ENCODE measurements at regions not wholly inside any gene's neighbourhood (a gene's known extent, or its start where the extent isn't known, plus 50 kb on each side); places are given as distances from the start of the nearest gene placed in this dataset.
"Not testable (repeated sequence)": the region's sequence is repeated elsewhere in the genome, so short reads cannot be mapped to it uniquely, and the experiment has no call there.

DNA sequence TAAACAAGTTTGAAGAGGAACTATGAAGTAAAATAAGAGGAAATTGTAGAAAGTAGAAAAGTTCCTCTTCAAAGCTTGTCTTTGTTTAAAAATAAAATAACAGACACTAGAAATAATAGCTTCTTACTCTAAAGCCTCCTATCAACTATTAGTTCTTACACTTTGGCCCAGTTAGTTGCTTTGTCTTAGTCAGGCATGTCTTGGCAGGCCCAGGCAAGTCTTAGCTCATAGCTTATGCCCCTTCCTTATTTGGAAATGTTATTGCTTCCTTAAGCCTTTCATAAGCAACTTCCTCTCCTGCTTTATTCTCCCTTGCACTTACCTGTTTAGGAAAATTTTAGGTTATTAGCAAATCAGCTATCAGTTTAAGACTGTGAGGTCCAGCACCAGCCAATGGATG is 950.6 kb upstream of the LRATD1 start:
- no peak for TF ChIP-seq POLR2AphosphoS5 (IDR thresholded peaks at IDR 0.05; ENCODE audit: low read depth, low read length)
- no peak for TF ChIP-seq POLR2A (IDR thresholded peaks at IDR 0.05; ENCODE audit: low read depth, low read length)
- no peak for TF ChIP-seq SPI1 (IDR thresholded peaks at IDR 0.05; ENCODE audit: low read depth, low read length)
- no peak for TF ChIP-seq PAX5 (IDR thresholded peaks at IDR 0.05; ENCODE audit: insufficient read depth, low read length, severe bottlenecking)
- TF ChIP-seq TAF1 (IDR thresholded peaks at IDR 0.05; ENCODE audit: low read depth, low read length), result no peak
- TF ChIP-seq POU2F2 (IDR thresholded peaks at IDR 0.05; ENCODE audit: low read depth, low read length), result no peak
- no peak for FAIRE-seq
- no peak for DNase-seq (ENCODE audit: insufficient read length, low spot score)

DNA sequence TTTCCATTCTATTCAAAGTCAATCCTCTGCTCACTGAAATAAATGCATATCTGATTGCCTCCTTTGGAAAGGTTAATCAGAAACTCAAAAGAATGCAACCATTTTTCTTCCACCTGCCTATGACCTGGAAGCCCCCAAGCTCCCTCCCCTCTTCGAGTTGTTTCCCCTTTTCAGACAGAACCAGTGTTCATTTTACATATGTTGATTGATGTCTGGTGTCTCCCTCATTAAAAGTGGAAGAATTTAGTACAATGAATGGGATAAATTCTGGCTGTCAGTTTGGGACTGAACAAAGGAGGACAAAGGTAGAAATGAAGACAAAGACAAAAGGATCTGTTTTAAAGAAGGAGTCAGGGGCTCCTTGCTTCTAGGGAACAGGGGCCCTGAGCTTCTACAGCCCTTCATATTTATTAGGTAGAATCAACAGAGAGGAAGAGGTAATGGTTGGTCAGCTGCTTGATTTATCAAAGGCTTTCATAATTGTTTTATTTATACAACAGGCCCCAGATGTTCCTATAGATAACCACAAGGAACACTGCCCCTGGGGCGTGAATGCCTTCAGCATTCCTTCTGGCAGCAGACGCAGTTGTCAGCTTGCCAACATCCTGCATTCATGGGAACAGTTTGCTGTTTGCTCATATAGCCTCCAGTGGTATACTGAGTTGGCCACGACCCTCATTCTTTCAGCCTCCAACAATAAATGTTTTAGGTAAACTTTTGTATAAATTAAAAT is 949.8 kb upstream of the LRATD1 start:
- DNase-seq (ENCODE audit: insufficient read length, low spot score) (no peak), FAIRE-seq (no peak)
- TF ChIP-seq POLR2A (IDR thresholded peaks at IDR 0.05; ENCODE audit: low read depth, low read length) (no peak), SPI1 (IDR thresholded peaks at IDR 0.05; ENCODE audit: low read depth, low read length) (no peak), PAX5 (IDR thresholded peaks at IDR 0.05; ENCODE audit: insufficient read depth, low read length, severe bottlenecking) (no peak), POU2F2 (IDR thresholded peaks at IDR 0.05; ENCODE audit: low read depth, low read length) (no peak), POLR2AphosphoS5 (IDR thresholded peaks at IDR 0.05; ENCODE audit: low read depth, low read length) (no peak), TAF1 (IDR thresholded peaks at IDR 0.05; ENCODE audit: low read depth, low read length) (no peak)

DNA sequence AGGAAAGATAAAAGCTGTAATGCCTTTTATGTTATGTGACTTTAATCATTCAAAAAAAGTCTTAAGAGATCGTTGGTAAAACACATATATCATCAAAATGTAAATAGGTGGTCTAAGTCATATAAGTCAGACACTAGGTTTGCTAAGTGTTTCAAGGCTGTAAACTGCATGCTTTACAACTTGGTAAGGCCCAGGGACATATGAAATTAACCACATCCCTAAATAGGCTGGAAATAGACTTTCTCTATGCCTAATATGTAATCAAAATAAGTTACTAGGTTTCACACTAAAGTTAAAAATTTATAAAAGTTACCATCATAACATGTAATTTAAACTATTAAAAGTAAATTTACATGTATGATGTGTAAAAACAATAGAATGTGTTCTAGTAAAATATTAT is 946.3 kb upstream of the LRATD1 start:
- DNase-seq (ENCODE audit: insufficient read length, low spot score), result no peak
- no peak for FAIRE-seq
- no peak for TF ChIP-seq POLR2AphosphoS5 (IDR thresholded peaks at IDR 0.05; ENCODE audit: low read depth, low read length)
- no peak for TF ChIP-seq POU2F2 (IDR thresholded peaks at IDR 0.05; ENCODE audit: low read depth, low read length)
- no peak for TF ChIP-seq PAX5 (IDR thresholded peaks at IDR 0.05; ENCODE audit: insufficient read depth, low read length, severe bottlenecking)
- no peak for TF ChIP-seq POLR2A (IDR thresholded peaks at IDR 0.05; ENCODE audit: low read depth, low read length)
- no peak for TF ChIP-seq SPI1 (IDR thresholded peaks at IDR 0.05; ENCODE audit: low read depth, low read length)
- no peak for TF ChIP-seq TAF1 (IDR thresholded peaks at IDR 0.05; ENCODE audit: low read depth, low read length)

DNA sequence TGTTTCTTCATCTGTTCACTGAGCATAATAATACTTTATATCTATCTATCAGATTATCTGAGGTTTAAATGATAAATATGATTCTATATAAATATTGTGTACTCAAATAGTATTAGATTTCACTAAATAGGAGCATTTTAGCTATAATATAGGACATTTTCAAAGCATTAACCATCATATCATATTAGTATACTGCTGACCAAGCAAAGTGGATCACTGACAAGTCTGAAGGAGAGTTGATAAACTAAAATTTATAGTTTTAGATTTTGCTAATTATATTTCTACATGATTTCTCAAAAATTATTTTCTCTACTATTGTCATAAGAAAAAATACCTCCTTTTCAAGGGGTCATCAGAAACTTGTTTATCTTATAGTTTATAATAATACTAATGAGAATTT is 937.8 kb upstream of the LRATD1 start:
- FAIRE-seq (no peak), DNase-seq (ENCODE audit: insufficient read length, low spot score) (no peak)
- TF ChIP-seq SPI1 (IDR thresholded peaks at IDR 0.05; ENCODE audit: low read depth, low read length) (no peak), POLR2AphosphoS5 (IDR thresholded peaks at IDR 0.05; ENCODE audit: low read depth, low read length) (no peak), POLR2A (IDR thresholded peaks at IDR 0.05; ENCODE audit: low read depth, low read length) (no peak), POU2F2 (IDR thresholded peaks at IDR 0.05; ENCODE audit: low read depth, low read length) (no peak), PAX5 (IDR thresholded peaks at IDR 0.05; ENCODE audit: insufficient read depth, low read length, severe bottlenecking) (no peak), TAF1 (IDR thresholded peaks at IDR 0.05; ENCODE audit: low read depth, low read length) (no peak)

DNA sequence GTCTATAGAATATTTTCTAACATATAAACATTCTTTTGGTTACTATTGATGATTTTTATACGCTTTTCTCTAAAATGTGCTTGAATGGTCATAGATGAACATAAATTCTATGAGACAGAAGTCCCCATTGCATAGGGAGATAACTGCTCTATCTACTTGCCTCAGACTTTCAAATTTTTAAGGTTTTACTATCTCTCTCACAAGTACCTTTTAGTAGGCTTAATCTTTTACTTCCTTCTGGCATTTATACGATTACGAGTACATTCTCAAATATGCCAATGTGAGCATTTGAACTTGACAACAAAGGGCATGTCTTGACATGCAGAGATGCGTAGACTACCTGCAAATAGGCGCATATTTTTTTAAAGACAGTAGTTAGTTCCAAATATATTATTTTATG is 935.9 kb upstream of the LRATD1 start:
- DNase-seq (ENCODE audit: insufficient read length, low spot score) (no peak), FAIRE-seq (no peak)

DNA sequence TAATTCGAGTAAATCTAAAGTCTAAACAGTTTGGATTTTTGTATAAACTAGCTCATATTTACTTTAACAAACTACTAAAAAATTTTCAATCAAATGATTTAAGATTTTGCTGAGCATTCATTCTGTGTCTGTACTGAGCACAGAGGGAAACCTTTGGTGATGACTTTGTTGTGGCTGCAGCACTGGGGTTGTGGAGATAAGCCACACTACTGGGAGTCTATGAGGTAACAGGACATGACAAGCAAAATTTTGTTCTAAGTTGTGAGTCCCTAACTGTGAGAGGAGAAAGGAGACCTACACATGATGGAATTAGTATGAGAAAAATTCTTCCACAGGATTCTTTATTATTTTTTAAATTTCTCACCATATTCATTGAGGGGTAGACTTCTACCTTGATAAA is 933.7 kb upstream of the LRATD1 start:
- no peak for DNase-seq (ENCODE audit: insufficient read length, low spot score)
- no peak for TF ChIP-seq POU2F2 (IDR thresholded peaks at IDR 0.05; ENCODE audit: low read depth, low read length)
- no peak for TF ChIP-seq SPI1 (IDR thresholded peaks at IDR 0.05; ENCODE audit: low read depth, low read length)
- TF ChIP-seq PAX5 (IDR thresholded peaks at IDR 0.05; ENCODE audit: insufficient read depth, low read length, severe bottlenecking), result no peak
- TF ChIP-seq POLR2AphosphoS5 (IDR thresholded peaks at IDR 0.05; ENCODE audit: low read depth, low read length), result no peak
- no peak for TF ChIP-seq TAF1 (IDR thresholded peaks at IDR 0.05; ENCODE audit: low read depth, low read length)
- no peak for TF ChIP-seq POLR2A (IDR thresholded peaks at IDR 0.05; ENCODE audit: low read depth, low read length)
- no peak for FAIRE-seq

More for the DNA sequence above, 935.9 kb upstream of the LRATD1 start:
- TF ChIP-seq POLR2A (IDR thresholded peaks at IDR 0.05; ENCODE audit: low read depth, low read length), result no peak
- TF ChIP-seq SPI1 (IDR thresholded peaks at IDR 0.05; ENCODE audit: low read depth, low read length), result no peak
- no peak for TF ChIP-seq TAF1 (IDR thresholded peaks at IDR 0.05; ENCODE audit: low read depth, low read length)
- no peak for TF ChIP-seq POLR2AphosphoS5 (IDR thresholded peaks at IDR 0.05; ENCODE audit: low read depth, low read length)
- no peak for TF ChIP-seq PAX5 (IDR thresholded peaks at IDR 0.05; ENCODE audit: insufficient read depth, low read length, severe bottlenecking)
- no peak for TF ChIP-seq POU2F2 (IDR thresholded peaks at IDR 0.05; ENCODE audit: low read depth, low read length)

DNA sequence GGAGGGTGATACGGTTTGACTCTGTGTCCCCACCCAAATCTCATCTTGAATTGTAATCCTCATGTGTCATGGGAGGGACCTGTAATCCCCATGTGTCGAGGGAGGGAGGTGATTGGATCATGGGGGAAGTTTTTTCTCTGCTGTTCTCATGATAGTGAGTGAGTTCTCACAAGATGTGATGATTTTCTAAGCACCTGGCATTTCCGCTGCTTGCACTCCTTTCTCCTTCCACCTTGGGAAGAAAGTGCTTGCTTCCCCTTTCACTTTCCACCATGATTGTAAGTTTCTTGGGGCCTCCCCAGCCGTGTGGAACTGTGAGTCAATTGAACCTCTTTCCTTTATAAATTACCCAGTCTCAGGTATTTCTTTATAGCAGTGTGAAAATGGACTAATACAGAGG is 932.6 kb upstream of the LRATD1 start:
- not testable (repeated sequence) for FAIRE-seq; DNase-seq (ENCODE audit: insufficient read length, low spot score)

DNA sequence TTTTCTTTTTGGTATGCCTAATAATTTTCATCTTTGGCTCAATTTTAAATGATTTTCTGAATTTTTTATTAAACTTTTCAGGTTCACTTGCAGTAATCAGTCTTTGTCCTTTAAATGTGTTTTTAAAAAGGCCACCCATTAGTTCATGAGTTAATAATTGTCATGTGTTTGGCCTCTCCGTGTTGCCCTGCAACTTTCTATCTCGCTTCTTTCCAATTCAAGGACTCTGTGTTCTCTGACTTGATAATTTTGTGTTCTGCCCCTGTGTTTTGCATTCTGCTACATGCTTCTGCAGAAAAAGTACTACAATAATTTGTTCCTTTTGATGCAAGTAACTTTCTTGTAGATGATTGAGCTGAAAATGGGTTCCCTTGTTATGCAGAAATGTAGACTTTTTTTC is 921.4 kb upstream of the LRATD1 start:
- no peak for FAIRE-seq
- no peak for DNase-seq (ENCODE audit: insufficient read length, low spot score)
- TF ChIP-seq POLR2AphosphoS5 (IDR thresholded peaks at IDR 0.05; ENCODE audit: low read depth, low read length), result no peak
- no peak for TF ChIP-seq TAF1 (IDR thresholded peaks at IDR 0.05; ENCODE audit: low read depth, low read length)
- no peak for TF ChIP-seq POU2F2 (IDR thresholded peaks at IDR 0.05; ENCODE audit: low read depth, low read length)
- TF ChIP-seq PAX5 (IDR thresholded peaks at IDR 0.05; ENCODE audit: insufficient read depth, low read length, severe bottlenecking), result no peak
- no peak for TF ChIP-seq POLR2A (IDR thresholded peaks at IDR 0.05; ENCODE audit: low read depth, low read length)
- TF ChIP-seq SPI1 (IDR thresholded peaks at IDR 0.05; ENCODE audit: low read depth, low read length), result no peak

DNA sequence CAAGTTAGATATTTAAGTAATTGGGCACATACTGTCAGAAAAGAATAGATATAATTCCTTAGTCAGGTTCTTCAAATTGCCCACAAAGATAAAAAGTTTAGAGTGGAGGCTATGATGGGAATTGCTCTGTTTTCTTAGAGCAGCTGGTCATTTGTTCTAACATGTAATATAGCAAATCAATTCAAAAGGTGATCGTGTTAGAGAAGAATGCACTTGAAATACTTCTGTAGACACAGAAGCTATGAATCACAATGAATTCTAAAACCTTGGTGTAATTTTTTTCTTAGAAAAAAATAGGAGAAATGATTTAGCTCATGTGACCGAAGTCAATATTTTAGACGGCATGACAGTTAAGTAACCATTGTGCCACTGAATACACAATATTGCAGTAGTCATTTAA is 918.1 kb upstream of the LRATD1 start:
- FAIRE-seq (no peak), DNase-seq (ENCODE audit: insufficient read length, low spot score) (no peak)
- no peak for TF ChIP-seq PAX5 (IDR thresholded peaks at IDR 0.05; ENCODE audit: insufficient read depth, low read length, severe bottlenecking)
- TF ChIP-seq SPI1 (IDR thresholded peaks at IDR 0.05; ENCODE audit: low read depth, low read length), result no peak
- TF ChIP-seq TAF1 (IDR thresholded peaks at IDR 0.05; ENCODE audit: low read depth, low read length), result no peak
- no peak for TF ChIP-seq POLR2A (IDR thresholded peaks at IDR 0.05; ENCODE audit: low read depth, low read length)
- TF ChIP-seq POU2F2 (IDR thresholded peaks at IDR 0.05; ENCODE audit: low read depth, low read length), result no peak
- no peak for TF ChIP-seq POLR2AphosphoS5 (IDR thresholded peaks at IDR 0.05; ENCODE audit: low read depth, low read length)

DNA sequence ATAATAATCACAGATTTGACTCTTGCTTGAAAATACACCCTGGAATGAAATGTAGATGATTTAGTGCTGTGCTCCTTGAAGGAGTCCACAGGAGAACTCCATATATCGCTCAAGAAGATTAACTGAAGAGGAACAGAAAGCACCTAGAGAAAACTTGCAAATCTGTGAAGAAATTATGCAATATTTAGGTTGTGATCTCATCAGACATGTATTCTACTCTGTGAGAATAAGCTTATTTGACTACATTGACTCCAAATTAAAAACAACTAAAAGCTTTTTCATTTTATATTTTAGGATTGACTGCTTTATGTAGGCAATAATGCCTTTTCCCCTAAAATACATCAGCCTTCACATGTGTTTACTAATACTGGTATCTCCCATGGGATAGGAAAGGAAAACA is 906.6 kb upstream of the LRATD1 start:
- FAIRE-seq, result no peak
- no peak for TF ChIP-seq POU2F2 (IDR thresholded peaks at IDR 0.05; ENCODE audit: low read depth, low read length)
- no peak for TF ChIP-seq POLR2A (IDR thresholded peaks at IDR 0.05; ENCODE audit: low read depth, low read length)
- TF ChIP-seq SPI1 (IDR thresholded peaks at IDR 0.05; ENCODE audit: low read depth, low read length), result no peak
- no peak for TF ChIP-seq POLR2AphosphoS5 (IDR thresholded peaks at IDR 0.05; ENCODE audit: low read depth, low read length)
- no peak for TF ChIP-seq TAF1 (IDR thresholded peaks at IDR 0.05; ENCODE audit: low read depth, low read length)
- no peak for TF ChIP-seq PAX5 (IDR thresholded peaks at IDR 0.05; ENCODE audit: insufficient read depth, low read length, severe bottlenecking)
- no peak for DNase-seq (ENCODE audit: insufficient read length, low spot score)
